Small intestine (tissue), 7 donors: ENCODE measurements at regions not wholly inside any gene's neighbourhood (a gene's known extent, or its start where the extent isn't known, plus 50 kb on each side); places are given as distances from the start of the nearest gene placed in this dataset.
"Not testable (repeated sequence)": the region's sequence is repeated elsewhere in the genome, so short reads cannot be mapped to it uniquely, and the experiment has no call there.

Experiments
- DNase-seq, 2 donors: peaks; one replicate each; pipeline versions ENCODE4 v3.0.0 to v3.0.0-alpha.2; 2013
- FAIRE-seq: peaks from 2 replicates; lab custom pipeline; 2012; peaks lifted over from hg19 to GRCh38; lab: Jason Lieb, UNC
- H3K27ac ChIP-seq, 3 donors: one replicate each; pipeline ENCODE4 v1.5.1; 2013; ENCODE audit warnings: low read length in 2 of 3, mild to moderate bottlenecking in 2 of 3, control low read depth in 1 of 3, inconsistent platforms in 1 of 3, low read depth in 1 of 3, moderate library complexity in 1 of 3
- H3K27me3 ChIP-seq, 3 donors: one replicate each; pipeline ENCODE4 v1.6.1; 2013; ENCODE audit warnings: low read length in 3 of 3, inconsistent platforms in 1 of 3; ENCODE audit not compliant: control insufficient read depth in 3 of 3, insufficient read depth in 3 of 3
- H3K36me3 ChIP-seq, 3 donors: one replicate each; pipeline ENCODE4 v1.6.1; 2013; ENCODE audit warnings: low read length in 3 of 3, inconsistent platforms in 1 of 3, low read depth in 1 of 3, mild to moderate bottlenecking in 1 of 3, moderate library complexity in 1 of 3; ENCODE audit not compliant: control insufficient read depth in 3 of 3, insufficient read depth in 2 of 3
- H3K4me1 ChIP-seq, 3 donors: one replicate each; pipeline ENCODE4 v1.6.1; 2013; ENCODE audit warnings: low read length in 2 of 3, inconsistent platforms in 1 of 3, low read depth in 1 of 3, mild to moderate bottlenecking in 1 of 3, moderate library complexity in 1 of 3; ENCODE audit not compliant: control insufficient read depth in 3 of 3, insufficient read depth in 2 of 3
- H3K4me3 ChIP-seq, 3 donors: one replicate each; pipeline ENCODE4 v1.5.1; 2013; ENCODE audit warnings: low read length in 3 of 3, control low read depth in 1 of 3, inconsistent platforms in 1 of 3, low read depth in 1 of 3, mild to moderate bottlenecking in 1 of 3, moderate library complexity in 1 of 3
- H3K9me3 ChIP-seq, 2 donors: one replicate each; pipeline ENCODE4 v1.6.1; 2013; ENCODE audit warnings: low read depth in 1 of 2, low read length in 1 of 2; ENCODE audit not compliant: control insufficient read depth in 2 of 2, insufficient read depth in 1 of 2
- WGBS, 3 donors: extraction: QIAGEN DNeasy Blood & Tissue Kit; methylation state at CpG; one replicate each; pipeline ENCODE4 v1.1.7; 2013; 5-methylcytosine and 5-hydroxymethylcytosine counted together
- donor health status: healthy with polysubstance abuse.
- donor health status: control.
- donor health status: control.
- donor health status: Bipolar disorder and iron deficiency.
- donor health status: healthy.

GRCh38 chr1:29557066-29557465, 320.7 kb downstream of the PTPRU start:
- DNase-seq, result no peak
- H3K4me3 ChIP-seq, result no peak overlapping the region
- H3K27me3 ChIP-seq, result no peaks in the 10 kb centered on the region
- H3K36me3 ChIP-seq, result no peaks in the 10 kb centered on the region
- H3K9me3 ChIP-seq, result no peaks in the 10 kb centered on the region
- H3K4me1 ChIP-seq, result no peaks in the 10 kb centered on the region
- WGBS, 3 donors, result 54 to 75% (median 57%) methylated on average over 5 of the region's 5 CpGs
- FAIRE-seq, result no peak
- H3K27ac ChIP-seq, result no peak overlapping the region

GRCh38 chr1:29556657-29557056, 320.3 kb downstream of the PTPRU start:
- DNase-seq (no peak), FAIRE-seq (no peak)
- WGBS, 3 donors, result 52 to 60% (median 54%) methylated on average over 4 of the region's 4 CpGs
- Histone ChIP-seq H3K27me3 (no peaks in the 10 kb centered on the region), H3K27ac (no peak overlapping the region), H3K4me3 (no peak overlapping the region), H3K4me1 (no peaks in the 10 kb centered on the region), H3K9me3 (no peaks in the 10 kb centered on the region), H3K36me3 (no peaks in the 10 kb centered on the region)

DNA sequence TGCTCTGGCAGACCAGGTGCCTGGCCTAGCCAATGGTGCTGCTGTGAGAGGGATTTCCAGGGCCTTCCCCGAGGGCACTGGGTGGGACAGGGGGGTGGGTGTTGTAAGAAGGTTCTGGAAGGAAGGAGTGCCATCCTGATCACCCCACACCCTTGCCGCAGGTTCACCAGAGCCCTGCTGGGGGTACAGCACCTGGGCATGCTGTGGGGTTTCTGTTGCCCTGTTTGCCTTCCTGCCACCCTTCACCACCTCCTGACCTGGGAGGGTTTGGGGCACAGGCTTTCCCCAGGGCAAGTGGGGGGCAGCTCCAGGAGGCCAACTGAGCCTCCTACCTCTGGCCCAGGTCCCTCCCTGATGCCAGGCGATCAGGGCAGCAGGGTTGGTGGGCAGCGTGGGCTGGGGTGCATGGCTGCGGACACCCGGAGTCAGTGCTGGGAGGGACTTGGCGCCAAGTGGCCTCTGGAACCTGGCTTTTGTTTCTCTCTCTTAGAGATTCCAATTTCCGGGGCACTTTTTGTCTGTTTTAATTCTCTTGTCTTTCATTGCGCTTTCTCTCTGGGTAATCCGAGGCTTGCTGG, 318.8 kb downstream of the PTPRU start:
- H3K27ac ChIP-seq, result no peak overlapping the region
- DNase-seq, result no peak
- H3K27me3 ChIP-seq, result no peaks in the 10 kb centered on the region
- H3K4me1 ChIP-seq, result no peaks in the 10 kb centered on the region
- FAIRE-seq, result no peak
- WGBS, 3 donors, result 68 to 83% (median 79%) methylated on average over 10 of the region's 10 CpGs
- H3K4me3 ChIP-seq, result no peak overlapping the region
- H3K9me3 ChIP-seq, result no peaks in the 10 kb centered on the region
- H3K36me3 ChIP-seq, result no peaks in the 10 kb centered on the region

DNA sequence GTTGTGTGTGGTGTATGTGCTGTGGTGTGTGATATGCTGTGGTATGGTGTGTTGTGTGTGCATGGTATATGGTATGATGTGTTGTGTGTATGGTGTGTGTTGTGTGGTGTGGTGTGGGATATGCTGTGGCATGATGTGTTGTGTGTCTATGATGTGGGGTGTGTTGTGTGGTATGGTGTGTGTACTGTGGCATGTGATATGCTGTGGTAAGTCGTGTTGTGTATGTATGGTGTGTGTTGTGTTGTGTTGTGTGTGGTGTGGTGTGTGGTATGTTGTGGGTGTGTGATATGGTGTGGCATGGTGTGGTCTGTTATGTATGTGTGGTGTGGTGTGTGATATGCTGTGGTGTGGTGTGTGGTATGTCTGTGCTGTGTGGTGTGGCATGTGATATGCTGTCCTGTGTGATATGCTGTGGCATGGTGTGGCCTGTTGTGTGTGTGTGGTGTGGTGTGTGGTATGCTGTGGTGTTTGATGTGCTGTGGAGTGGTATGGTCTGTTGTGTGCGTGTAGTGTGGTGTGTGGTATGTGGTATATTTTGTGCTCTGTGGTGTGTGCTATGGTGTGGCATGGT, 318.0 kb downstream of the PTPRU start:
- no peaks in the 10 kb centered on the region for H3K9me3 ChIP-seq
- H3K4me1 ChIP-seq, result no peaks in the 10 kb centered on the region
- no peaks in the 10 kb centered on the region for H3K27me3 ChIP-seq
- no peak overlapping the region for H3K4me3 ChIP-seq
- DNase-seq (no peak), FAIRE-seq (no peak)
- 86 to 95% (median 94%) methylated on average over 2 of the region's 2 CpGs for WGBS, 3 donors
- no peaks in the 10 kb centered on the region for H3K36me3 ChIP-seq
- no peak overlapping the region for H3K27ac ChIP-seq

GRCh38 chr1:29551123-29551936, 315.0 kb downstream of the PTPRU start:
- no peak for FAIRE-seq
- no peak for DNase-seq
- 76 to 77% (median 76%) methylated on average over 21 of the region's 21 CpGs for WGBS, 3 donors
- Histone ChIP-seq H3K4me3 (no peak overlapping the region), H3K4me1 (no peaks in the 10 kb centered on the region), H3K27ac (no peak overlapping the region), H3K27me3 (no peaks in the 10 kb centered on the region), H3K36me3 (no peaks in the 10 kb centered on the region), H3K9me3 (no peaks in the 10 kb centered on the region)

GRCh38 chr1:29550119-29550841, 314.0 kb downstream of the PTPRU start:
- Histone ChIP-seq H3K27ac (no peak overlapping the region), H3K36me3 (no peaks in the 10 kb centered on the region), H3K4me1 (no peaks in the 10 kb centered on the region), H3K9me3 (no peaks in the 10 kb centered on the region), H3K27me3 (no peaks in the 10 kb centered on the region), H3K4me3 (no peak overlapping the region)
- FAIRE-seq, result no peak
- peak in 1 of 2 donors; percentile 39 for DNase-seq
- WGBS, 3 donors, result 52 to 72% (median 56%) methylated on average over 18 to 19 of the region's 19 CpGs

DNA sequence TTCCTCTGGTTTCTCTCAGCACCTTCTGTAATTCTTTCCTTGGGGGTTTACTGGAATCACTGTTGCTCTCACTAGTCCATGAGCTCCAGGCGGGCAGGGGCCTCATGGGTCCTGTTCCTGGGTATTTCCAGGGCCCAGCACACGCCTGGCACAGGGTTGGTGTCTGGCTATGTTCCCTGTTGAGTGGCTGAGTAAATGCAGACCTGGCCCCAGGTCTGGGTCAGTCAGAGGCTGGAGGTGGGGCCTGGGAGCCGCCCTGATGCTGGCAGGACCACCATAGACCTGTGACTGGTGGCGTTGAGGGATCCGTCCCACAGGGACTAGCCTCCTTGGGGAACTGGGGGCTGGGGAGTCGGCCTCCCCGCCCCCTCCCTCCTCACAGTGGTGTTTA, 313.4 kb downstream of the PTPRU start:
- 54 to 72% (median 55%) methylated on average over 6 to 7 of the region's 7 CpGs for WGBS, 3 donors
- H3K4me3 ChIP-seq, FAIRE-seq, DNase-seq, H3K36me3 ChIP-seq, H3K27me3 ChIP-seq, H3K27ac ChIP-seq, H3K4me1 ChIP-seq, H3K9me3 ChIP-seq: not testable (repeated sequence)

- H3K27me3 ChIP-seq, result no peaks in the 10 kb centered on the region
- H3K9me3 ChIP-seq, result no peaks in the 10 kb centered on the region
- H3K36me3 ChIP-seq, result no peaks in the 10 kb centered on the region
- H3K4me1 ChIP-seq, result no peaks in the 10 kb centered on the region
- no peak overlapping the region for H3K4me3 ChIP-seq
- H3K27ac ChIP-seq, result no peak overlapping the region
- DNase-seq (no peak), FAIRE-seq (no peak)
- 58 to 70% (median 65%) methylated on average over 6 of the region's 6 CpGs for WGBS, 3 donors
These were observed 312.7 kb downstream of the PTPRU start for GRCh38 chr1:29549001-29549400.
